ENCODE measurements at regions not wholly inside any gene's neighbourhood (a gene's known extent, or its start where the extent isn't known, plus 50 kb on each side); places are given as distances from the start of the nearest gene placed in this dataset.

- no peaks in the 10 kb centered on the region for H3K36me3 ChIP-seq (ENCODE audit: control insufficient read depth, insufficient read depth, low read length)
- DNase-seq (ENCODE audit: low read depth) = peak; percentile 50
- TF ChIP-seq, protein P1, sequence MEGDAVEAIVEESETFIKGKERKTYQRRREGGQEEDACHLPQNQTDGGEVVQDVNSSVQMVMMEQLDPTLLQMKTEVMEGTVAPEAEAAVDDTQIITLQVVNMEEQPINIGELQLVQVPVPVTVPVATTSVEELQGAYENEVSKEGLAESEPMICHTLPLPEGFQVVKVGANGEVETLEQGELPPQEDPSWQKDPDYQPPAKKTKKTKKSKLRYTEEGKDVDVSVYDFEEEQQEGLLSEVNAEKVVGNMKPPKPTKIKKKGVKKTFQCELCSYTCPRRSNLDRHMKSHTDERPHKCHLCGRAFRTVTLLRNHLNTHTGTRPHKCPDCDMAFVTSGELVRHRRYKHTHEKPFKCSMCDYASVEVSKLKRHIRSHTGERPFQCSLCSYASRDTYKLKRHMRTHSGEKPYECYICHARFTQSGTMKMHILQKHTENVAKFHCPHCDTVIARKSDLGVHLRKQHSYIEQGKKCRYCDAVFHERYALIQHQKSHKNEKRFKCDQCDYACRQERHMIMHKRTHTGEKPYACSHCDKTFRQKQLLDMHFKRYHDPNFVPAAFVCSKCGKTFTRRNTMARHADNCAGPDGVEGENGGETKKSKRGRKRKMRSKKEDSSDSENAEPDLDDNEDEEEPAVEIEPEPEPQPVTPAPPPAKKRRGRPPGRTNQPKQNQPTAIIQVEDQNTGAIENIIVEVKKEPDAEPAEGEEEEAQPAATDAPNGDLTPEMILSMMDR (IDR thresholded peaks at IDR 0.05; ENCODE audit: insufficient read depth, low read length, severe bottlenecking) = no peak
- H3K4me3 ChIP-seq (ENCODE audit: low read depth, low read length) = no peak overlapping the region
- FAIRE-seq = no peak
- no peaks in the 10 kb centered on the region for H3K27me3 ChIP-seq (ENCODE audit: control insufficient read depth, insufficient read depth, low read length)
Observed at GRCh38 chrX:34881671-34882070, 60.9 kb upstream of the FAM47B start.

DNA sequence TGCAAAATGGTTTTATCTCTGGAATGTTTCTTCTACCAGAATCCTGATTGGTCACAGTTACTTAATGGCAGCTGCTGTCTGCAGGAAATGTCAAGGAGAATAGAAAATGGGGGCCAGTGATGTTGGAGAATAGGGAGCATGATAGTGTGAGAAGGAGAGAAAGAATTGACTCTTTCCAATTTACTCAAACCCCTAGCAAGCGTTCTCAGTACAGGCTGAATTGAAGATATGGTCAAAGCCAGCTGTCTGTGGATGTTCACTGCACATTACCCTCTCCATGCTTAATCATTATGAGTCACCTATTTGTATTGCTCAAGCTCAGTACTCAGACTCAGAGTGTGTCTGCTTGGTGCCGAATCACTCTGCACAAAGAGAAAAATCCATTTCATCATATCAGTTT is 57.8 kb upstream of the FAM47B start:
- H3K36me3 ChIP-seq (ENCODE audit: control insufficient read depth, insufficient read depth, low read length) = no peaks in the 10 kb centered on the region
- DNase-seq (ENCODE audit: low read depth) = peak; percentile 81
- no peak overlapping the region for H3K4me3 ChIP-seq (ENCODE audit: low read depth, low read length)
- TF ChIP-seq, protein P1 (IDR thresholded peaks at IDR 0.05; ENCODE audit: insufficient read depth, low read length, severe bottlenecking) = no peak
- H3K27me3 ChIP-seq (ENCODE audit: control insufficient read depth, insufficient read depth, low read length) = no peaks in the 10 kb centered on the region
- no peak for FAIRE-seq

DNA sequence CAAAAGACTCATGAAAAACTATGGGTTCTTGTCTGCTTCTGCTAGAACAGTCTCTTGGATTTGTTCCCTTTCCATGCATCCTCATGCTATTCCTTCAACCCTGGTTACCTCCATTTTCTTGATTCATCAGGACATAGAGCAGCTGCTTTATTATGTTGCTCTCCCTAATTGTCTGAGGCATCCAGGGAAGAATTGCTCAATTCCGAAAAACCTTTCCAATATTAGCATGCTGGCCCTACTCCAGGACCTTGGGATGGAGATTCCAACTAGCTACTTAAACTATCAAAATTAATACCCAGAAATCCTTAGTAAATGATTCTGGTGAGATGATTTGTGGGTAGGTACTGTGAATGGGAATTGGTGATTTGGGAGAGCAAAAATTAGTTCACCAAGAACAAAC is 56.6 kb upstream of the FAM47B start:
- H3K36me3 ChIP-seq (ENCODE audit: control insufficient read depth, insufficient read depth, low read length) = no peaks in the 10 kb centered on the region
- H3K4me3 ChIP-seq (ENCODE audit: low read depth, low read length) = no peak overlapping the region
- TF ChIP-seq, protein P1 (IDR thresholded peaks at IDR 0.05; ENCODE audit: insufficient read depth, low read length, severe bottlenecking) = no peak
- DNase-seq (ENCODE audit: low read depth) = no peak
- FAIRE-seq = no peak
- H3K27me3 ChIP-seq (ENCODE audit: control insufficient read depth, insufficient read depth, low read length) = no peaks in the 10 kb centered on the region

- H3K4me3 ChIP-seq (ENCODE audit: low read depth, low read length) = no peak overlapping the region
- no peak for FAIRE-seq
Observed at GRCh38 chrX:34891391-34891790, 51.2 kb upstream of the FAM47B start.

More at GRCh38 chrX:34891391-34891790, 51.2 kb upstream of the FAM47B start:
- no peaks in the 10 kb centered on the region for H3K27me3 ChIP-seq (ENCODE audit: control insufficient read depth, insufficient read depth, low read length)
- DNase-seq (ENCODE audit: low read depth) = no peak
- no peaks in the 10 kb centered on the region for H3K36me3 ChIP-seq (ENCODE audit: control insufficient read depth, insufficient read depth, low read length)
- TF ChIP-seq, protein P1 (IDR thresholded peaks at IDR 0.05; ENCODE audit: insufficient read depth, low read length, severe bottlenecking) = no peak

All from bronchial epithelial cell (primary cell).